ENCODE measurements at regions not wholly inside any gene's neighbourhood (a gene's known extent, or its start where the extent isn't known, plus 50 kb on each side); places are given as distances from the start of the nearest gene placed in this dataset.

DNA sequence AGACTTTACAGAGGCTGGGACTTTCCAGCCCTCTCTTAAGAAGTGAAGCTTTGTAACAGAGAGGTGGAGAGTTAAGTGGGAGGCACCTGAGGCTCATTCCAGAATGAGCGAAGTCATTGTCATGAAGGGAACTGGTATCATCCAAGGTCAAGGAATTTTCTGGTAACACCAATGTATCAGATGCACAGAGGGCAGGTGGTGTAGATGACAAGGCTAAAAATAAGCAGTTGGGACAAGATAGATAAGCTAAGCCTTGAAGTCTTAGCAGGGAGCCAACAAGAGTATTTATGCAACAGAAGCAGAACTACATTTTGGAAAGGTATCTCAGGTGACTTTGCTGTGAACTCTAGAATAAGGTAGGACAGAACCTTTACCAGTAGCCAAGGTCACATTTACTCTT, 257.0 kb upstream of the AUTS2 start:
- H4K20me1 ChIP-seq (ENCODE audit: insufficient read depth, low read length), result no peaks in the 10 kb centered on the region
- TF ChIP-seq, protein P1, sequence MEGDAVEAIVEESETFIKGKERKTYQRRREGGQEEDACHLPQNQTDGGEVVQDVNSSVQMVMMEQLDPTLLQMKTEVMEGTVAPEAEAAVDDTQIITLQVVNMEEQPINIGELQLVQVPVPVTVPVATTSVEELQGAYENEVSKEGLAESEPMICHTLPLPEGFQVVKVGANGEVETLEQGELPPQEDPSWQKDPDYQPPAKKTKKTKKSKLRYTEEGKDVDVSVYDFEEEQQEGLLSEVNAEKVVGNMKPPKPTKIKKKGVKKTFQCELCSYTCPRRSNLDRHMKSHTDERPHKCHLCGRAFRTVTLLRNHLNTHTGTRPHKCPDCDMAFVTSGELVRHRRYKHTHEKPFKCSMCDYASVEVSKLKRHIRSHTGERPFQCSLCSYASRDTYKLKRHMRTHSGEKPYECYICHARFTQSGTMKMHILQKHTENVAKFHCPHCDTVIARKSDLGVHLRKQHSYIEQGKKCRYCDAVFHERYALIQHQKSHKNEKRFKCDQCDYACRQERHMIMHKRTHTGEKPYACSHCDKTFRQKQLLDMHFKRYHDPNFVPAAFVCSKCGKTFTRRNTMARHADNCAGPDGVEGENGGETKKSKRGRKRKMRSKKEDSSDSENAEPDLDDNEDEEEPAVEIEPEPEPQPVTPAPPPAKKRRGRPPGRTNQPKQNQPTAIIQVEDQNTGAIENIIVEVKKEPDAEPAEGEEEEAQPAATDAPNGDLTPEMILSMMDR (IDR thresholded peaks at IDR 0.05; ENCODE audit: insufficient read depth, low read depth, low read length), result no peak
- TF ChIP-seq EZH2 (IDR thresholded peaks at IDR 0.05; ENCODE audit: insufficient read depth, low read length), result no peak
- no peaks in the 10 kb centered on the region for H3K36me3 Mint-ChIP-seq (ENCODE audit: low read depth, unreplicated experiment)
- H3K27me3 Mint-ChIP-seq (ENCODE audit: low read depth, unreplicated experiment), result no peaks in the 10 kb centered on the region
- H3K27me3 ChIP-seq (ENCODE audit: insufficient read depth, low read length), result no peaks in the 10 kb centered on the region
- DNase-seq (ENCODE audit: low read depth) (no peak), FAIRE-seq (no peak)
- no peak overlapping the region for H3K4me3 Mint-ChIP-seq (ENCODE audit: unreplicated experiment)
- H3K27ac Mint-ChIP-seq (ENCODE audit: unreplicated experiment), result no peak overlapping the region
- H3K4me2 ChIP-seq (ENCODE audit: low read length), result no peak overlapping the region
- H3K36me3 ChIP-seq (ENCODE audit: insufficient read depth, low read length), result no peaks in the 10 kb centered on the region
- no peaks in the 10 kb centered on the region for H3K9me3 ChIP-seq (ENCODE audit: insufficient read depth, low read depth, low read length)
- no peak overlapping the region for H3K9ac ChIP-seq (ENCODE audit: low read length)
- no peaks in the 10 kb centered on the region for H3K4me1 Mint-ChIP-seq (ENCODE audit: low read depth, unreplicated experiment)
- H3K4me1 ChIP-seq (ENCODE audit: insufficient read depth, low read length), result no peaks in the 10 kb centered on the region
- no peak overlapping the region for H2AFZ ChIP-seq (ENCODE audit: low read depth, low read length)
- H3K79me2 ChIP-seq (ENCODE audit: insufficient read depth, low read length), result no peaks in the 10 kb centered on the region
- H3K27ac ChIP-seq (ENCODE audit: low read depth, low read length), result no peak overlapping the region
- H3K4me3 ChIP-seq (ENCODE audit: insufficient read depth, low read depth, low read length), result no peak overlapping the region
- peaks cover 16% of the 10 kb centered on the region for H3K9me3 Mint-ChIP-seq (ENCODE audit: unreplicated experiment)

DNA sequence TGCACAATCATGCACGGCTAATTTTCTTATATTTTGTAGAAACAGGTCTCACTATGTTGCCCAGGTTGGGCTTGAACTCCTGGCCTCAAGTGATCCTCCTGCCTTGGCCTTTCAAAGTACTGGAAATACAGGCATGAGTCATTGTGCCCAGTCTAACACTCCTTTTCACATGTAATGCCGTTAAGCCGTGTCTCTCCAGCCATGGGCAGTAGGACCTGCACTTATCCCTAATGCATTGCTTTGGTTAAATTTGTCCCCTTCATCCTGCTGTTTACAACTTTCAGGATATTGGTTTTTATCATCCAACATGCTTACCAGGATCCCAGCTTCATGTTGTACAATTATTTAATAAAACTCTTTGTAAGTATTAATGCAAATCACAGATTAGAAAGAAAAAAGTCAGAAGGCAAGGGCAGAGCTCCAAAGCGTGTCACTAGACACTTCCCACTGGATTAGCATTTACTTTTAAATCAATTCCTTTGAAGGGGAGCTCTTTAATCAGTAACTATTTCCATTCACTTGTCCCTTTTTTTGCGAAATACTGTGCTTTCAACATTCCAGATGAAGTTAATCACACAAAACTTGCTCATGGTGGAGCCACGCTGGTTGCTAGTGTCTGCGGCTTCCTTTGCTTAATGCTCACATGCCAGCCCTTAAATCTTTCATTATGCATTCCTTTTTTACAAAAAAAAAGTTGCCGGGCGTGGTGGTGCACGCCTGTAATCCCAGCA, 256.0 kb upstream of the AUTS2 start:
- no peak for TF ChIP-seq EZH2 (IDR thresholded peaks at IDR 0.05; ENCODE audit: insufficient read depth, low read length)
- TF ChIP-seq, protein P1 (IDR thresholded peaks at IDR 0.05; ENCODE audit: insufficient read depth, low read depth, low read length), result no peak
- peaks cover 16% of the 10 kb centered on the region for H3K9me3 Mint-ChIP-seq (ENCODE audit: unreplicated experiment)
- Histone ChIP-seq H3K4me1 (ENCODE audit: insufficient read depth, low read length) (no peaks in the 10 kb centered on the region), H3K9me3 (ENCODE audit: insufficient read depth, low read depth, low read length) (no peaks in the 10 kb centered on the region), H3K36me3 (ENCODE audit: insufficient read depth, low read length) (no peaks in the 10 kb centered on the region), H2AFZ (ENCODE audit: low read depth, low read length) (no peak overlapping the region), H3K4me3 (ENCODE audit: insufficient read depth, low read depth, low read length) (no peak overlapping the region), H3K4me2 (ENCODE audit: low read length) (no peak overlapping the region), H3K27ac (ENCODE audit: low read depth, low read length) (no peak overlapping the region), H4K20me1 (ENCODE audit: insufficient read depth, low read length) (no peaks in the 10 kb centered on the region), H3K27me3 (ENCODE audit: insufficient read depth, low read length) (no peaks in the 10 kb centered on the region), H3K9ac (ENCODE audit: low read length) (no peak overlapping the region), H3K79me2 (ENCODE audit: insufficient read depth, low read length) (no peaks in the 10 kb centered on the region)
- FAIRE-seq (peak; percentile 60), DNase-seq (ENCODE audit: low read depth) (peak; percentile 70)
- H3K27me3 Mint-ChIP-seq (ENCODE audit: low read depth, unreplicated experiment), result no peaks in the 10 kb centered on the region
- H3K4me1 Mint-ChIP-seq (ENCODE audit: low read depth, unreplicated experiment), result no peaks in the 10 kb centered on the region
- no peak overlapping the region for H3K27ac Mint-ChIP-seq (ENCODE audit: unreplicated experiment)
- H3K4me3 Mint-ChIP-seq (ENCODE audit: unreplicated experiment), result no peak overlapping the region
- H3K36me3 Mint-ChIP-seq (ENCODE audit: low read depth, unreplicated experiment), result no peaks in the 10 kb centered on the region

DNA sequence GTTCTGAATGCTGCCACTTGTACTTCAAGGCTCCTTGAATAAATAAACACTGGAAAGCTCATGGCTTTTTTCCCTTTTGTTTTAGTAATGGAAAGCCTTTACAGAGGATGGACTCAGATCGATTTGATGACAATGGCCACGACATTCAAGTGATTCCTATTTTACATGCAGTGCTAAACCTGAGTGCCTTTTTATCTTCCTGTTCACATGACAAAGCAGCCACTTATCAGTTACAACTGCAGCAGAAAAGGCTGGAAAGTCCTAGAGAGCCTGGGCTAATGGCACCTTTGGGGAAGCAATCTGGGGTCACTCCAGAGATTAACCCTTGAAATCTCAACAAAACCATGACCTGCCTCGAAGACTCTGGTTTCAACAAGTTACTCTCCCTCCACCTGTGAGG, 249.0 kb upstream of the AUTS2 start:
- no peaks in the 10 kb centered on the region for H3K9me3 ChIP-seq (ENCODE audit: insufficient read depth, low read depth, low read length)
- no peak overlapping the region for H3K4me3 ChIP-seq (ENCODE audit: insufficient read depth, low read depth, low read length)
- no peak overlapping the region for H2AFZ ChIP-seq (ENCODE audit: low read depth, low read length)
- Mint-ChIP-seq H3K27ac (ENCODE audit: unreplicated experiment) (no peak overlapping the region), H3K9me3 (ENCODE audit: unreplicated experiment) (peaks cover 4% of the 10 kb centered on the region), H3K36me3 (ENCODE audit: low read depth, unreplicated experiment) (no peaks in the 10 kb centered on the region), H3K4me3 (ENCODE audit: unreplicated experiment) (no peak overlapping the region), H3K4me1 (ENCODE audit: low read depth, unreplicated experiment) (no peaks in the 10 kb centered on the region), H3K27me3 (ENCODE audit: low read depth, unreplicated experiment) (peaks cover 12% of the 10 kb centered on the region)
- H3K4me2 ChIP-seq (ENCODE audit: low read length), result no peak overlapping the region
- no peak overlapping the region for H3K27ac ChIP-seq (ENCODE audit: low read depth, low read length)
- H3K27me3 ChIP-seq (ENCODE audit: insufficient read depth, low read length), result no peaks in the 10 kb centered on the region
- TF ChIP-seq EZH2 (IDR thresholded peaks at IDR 0.05; ENCODE audit: insufficient read depth, low read length), result no peak
- TF ChIP-seq, protein P1 (IDR thresholded peaks at IDR 0.05; ENCODE audit: insufficient read depth, low read depth, low read length), result no peak
- no peaks in the 10 kb centered on the region for H3K4me1 ChIP-seq (ENCODE audit: insufficient read depth, low read length)
- no peaks in the 10 kb centered on the region for H3K36me3 ChIP-seq (ENCODE audit: insufficient read depth, low read length)
- H3K79me2 ChIP-seq (ENCODE audit: insufficient read depth, low read length), result no peaks in the 10 kb centered on the region
- no peaks in the 10 kb centered on the region for H4K20me1 ChIP-seq (ENCODE audit: insufficient read depth, low read length)
- H3K9ac ChIP-seq (ENCODE audit: low read length), result no peak overlapping the region
- DNase-seq (ENCODE audit: low read depth) (no peak), FAIRE-seq (no peak)

Data from astrocyte (in vitro differentiated cells and primary cell).